ACHN (cell line): ENCODE measurements at regions not wholly inside any gene's neighbourhood (a gene's known extent, or its start where the extent isn't known, plus 50 kb on each side); places are given as distances from the start of the nearest gene placed in this dataset.

ENCODE experiments used
- DNase-seq: peaks from one replicate; pipeline ENCODE4 v3.0.0-alpha.2; 2015
- in situ Hi-C: cut with HindIII; loops from 2 replicates; pipeline ENCODE4 v1.10.0; 2017; ENCODE audit warnings: low sequenced_read_pairs, low pct_ligation_motif_present, low pct_unique_long_range_greater_than_20kb

- in situ Hi-C loops = no loop called here
- no peak for DNase-seq
These were observed 628.2 kb upstream of the CADM1 start for GRCh38 chr11:116132273-116132978.

GRCh38 chr11:116130122-116130521 is 625.9 kb upstream of the CADM1 start:
- in situ Hi-C loops = no loop called here
- no peak for DNase-seq

- in situ Hi-C loops = no loop called here
- no peak for DNase-seq
These were observed 625.2 kb upstream of the CADM1 start for GRCh38 chr11:116129456-116129855.

GRCh38 chr11:116126562-116126961 is 622.3 kb upstream of the CADM1 start:
- DNase-seq = no peak
- in situ Hi-C loops = no loop called here

GRCh38 chr11:116124922-116125714 is 620.9 kb upstream of the CADM1 start:
- DNase-seq = no peak
- in situ Hi-C loops = no loop called here

GRCh38 chr11:116123739-116124138 is 619.5 kb upstream of the CADM1 start:
- DNase-seq = no peak
- in situ Hi-C loops = no loop called here

- DNase-seq = no peak
- in situ Hi-C loops = no loop called here
These were observed 618.7 kb upstream of the CADM1 start for GRCh38 chr11:116122697-116123472.

- in situ Hi-C loops = no loop called here
These were observed 614.9 kb upstream of the CADM1 start for GRCh38 chr11:116119158-116119557.

GRCh38 chr11:116118138-116118470 is 613.9 kb upstream of the CADM1 start:
- DNase-seq = no peak
- in situ Hi-C loops = no loop called here

More at GRCh38 chr11:116119158-116119557, 614.9 kb upstream of the CADM1 start:
- no peak for DNase-seq

- in situ Hi-C loops = no loop called here
- no peak for DNase-seq
These were observed 613.3 kb upstream of the CADM1 start for GRCh38 chr11:116117331-116118137.

- in situ Hi-C loops = no loop called here
These were observed 611.6 kb upstream of the CADM1 start for GRCh38 chr11:116115801-116116200.

GRCh38 chr11:116114198-116114651 is 610.0 kb upstream of the CADM1 start:
- in situ Hi-C loops = no loop called here
- no peak for DNase-seq

More at GRCh38 chr11:116115801-116116200, 611.6 kb upstream of the CADM1 start:
- no peak for DNase-seq

- no peak for DNase-seq
- in situ Hi-C loops = no loop called here
These were observed 608.1 kb upstream of the CADM1 start for GRCh38 chr11:116112087-116112935.

- DNase-seq = no peak
- in situ Hi-C loops = no loop called here
These were observed 607.3 kb upstream of the CADM1 start for GRCh38 chr11:116111546-116111945.

- DNase-seq = no peak
- in situ Hi-C loops = no loop called here
These were observed 606.6 kb upstream of the CADM1 start for GRCh38 chr11:116110802-116111201.

- in situ Hi-C loops = no loop called here
- DNase-seq = no peak
These were observed 606.1 kb upstream of the CADM1 start for GRCh38 chr11:116110356-116110755.

GRCh38 chr11:116109228-116109627 is 605.0 kb upstream of the CADM1 start:
- DNase-seq = peak; percentile 71
- in situ Hi-C loops = no loop called here

GRCh38 chr11:116108161-116108560 is 603.9 kb upstream of the CADM1 start:
- in situ Hi-C loops = no loop called here
- DNase-seq = no peak
